Progenitor cell of endocrine pancreas (in vitro differentiated cells): ENCODE measurements at regions not wholly inside any gene's neighbourhood (a gene's known extent, or its start where the extent isn't known, plus 50 kb on each side); places are given as distances from the start of the nearest gene placed in this dataset.
A peak's percentile ranks its signal among the peaks of the same experiment; 100 is the strongest.

Source experiments
- DNase-seq: peaks from one replicate; pipeline ENCODE4 v3.0.0; 2021; ENCODE audit warnings: low spot score; ENCODE audit not compliant: unreplicated experiment
- H3K27ac Mint-ChIP-seq: 2 replicates; pipeline ENCODE4 v1.8.0; 2021; ENCODE audit warnings: mild to moderate bottlenecking, moderate library complexity, mixed read lengths
- H3K27me3 Mint-ChIP-seq: 2 replicates; pipeline ENCODE4 v1.8.0; 2021; ENCODE audit warnings: mixed read lengths
- H3K36me3 Mint-ChIP-seq: 2 replicates; pipeline ENCODE4 v1.8.0; 2022; ENCODE audit warnings: mixed read lengths; ENCODE audit not compliant: insufficient read depth
- H3K4me1 Mint-ChIP-seq: 2 replicates; pipeline ENCODE4 v1.8.0; 2021; ENCODE audit warnings: low read depth, mixed read lengths
- H3K4me3 Mint-ChIP-seq: 2 replicates; pipeline ENCODE4 v1.8.0; 2021; ENCODE audit warnings: low read depth, mild to moderate bottlenecking, moderate library complexity, mixed read lengths
- H3K9me3 Mint-ChIP-seq: 2 replicates; pipeline ENCODE4 v1.8.0; 2021; ENCODE audit warnings: low read depth, mixed read lengths
- TF ChIP-seq, protein P1 (sequence below): fragments of 200-600 bp; sonication (generic); IDR thresholded peaks from one replicate; pipeline ENCODE4 v1.5.0; 2021; ENCODE audit warnings: antibody characterized with exemption, mild to moderate bottlenecking; ENCODE audit not compliant: unreplicated experiment

DNA sequence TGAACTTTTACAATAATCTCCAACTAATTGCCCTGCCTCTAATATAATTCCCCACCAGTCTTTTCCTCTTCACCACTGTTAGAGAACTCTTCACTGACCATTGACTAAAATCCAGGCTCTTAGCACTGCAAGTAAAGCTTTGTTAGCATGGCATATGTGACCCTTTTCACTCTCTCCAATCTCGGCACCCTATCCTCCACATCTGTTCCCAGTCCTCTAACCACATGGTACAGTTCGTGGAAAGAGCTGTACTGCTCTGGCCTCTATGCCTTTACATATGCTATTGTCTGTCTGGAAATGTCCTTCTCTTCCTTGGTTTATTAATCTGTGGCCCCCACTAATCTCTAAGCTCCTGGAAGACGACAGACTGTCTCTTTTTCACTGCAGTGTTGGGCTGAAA is 63.0 kb upstream of the EIF2S2 start:
- Mint-ChIP-seq H3K4me3 (no peak overlapping the region), H3K36me3 (no peaks in the 10 kb centered on the region), H3K27ac (no peak overlapping the region), H3K27me3 (no peaks in the 10 kb centered on the region), H3K9me3 (no peaks in the 10 kb centered on the region), H3K4me1 (peaks cover 4% of the 10 kb centered on the region)
- DNase-seq: no peak
- TF ChIP-seq, protein P1, sequence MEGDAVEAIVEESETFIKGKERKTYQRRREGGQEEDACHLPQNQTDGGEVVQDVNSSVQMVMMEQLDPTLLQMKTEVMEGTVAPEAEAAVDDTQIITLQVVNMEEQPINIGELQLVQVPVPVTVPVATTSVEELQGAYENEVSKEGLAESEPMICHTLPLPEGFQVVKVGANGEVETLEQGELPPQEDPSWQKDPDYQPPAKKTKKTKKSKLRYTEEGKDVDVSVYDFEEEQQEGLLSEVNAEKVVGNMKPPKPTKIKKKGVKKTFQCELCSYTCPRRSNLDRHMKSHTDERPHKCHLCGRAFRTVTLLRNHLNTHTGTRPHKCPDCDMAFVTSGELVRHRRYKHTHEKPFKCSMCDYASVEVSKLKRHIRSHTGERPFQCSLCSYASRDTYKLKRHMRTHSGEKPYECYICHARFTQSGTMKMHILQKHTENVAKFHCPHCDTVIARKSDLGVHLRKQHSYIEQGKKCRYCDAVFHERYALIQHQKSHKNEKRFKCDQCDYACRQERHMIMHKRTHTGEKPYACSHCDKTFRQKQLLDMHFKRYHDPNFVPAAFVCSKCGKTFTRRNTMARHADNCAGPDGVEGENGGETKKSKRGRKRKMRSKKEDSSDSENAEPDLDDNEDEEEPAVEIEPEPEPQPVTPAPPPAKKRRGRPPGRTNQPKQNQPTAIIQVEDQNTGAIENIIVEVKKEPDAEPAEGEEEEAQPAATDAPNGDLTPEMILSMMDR: no peak

DNA sequence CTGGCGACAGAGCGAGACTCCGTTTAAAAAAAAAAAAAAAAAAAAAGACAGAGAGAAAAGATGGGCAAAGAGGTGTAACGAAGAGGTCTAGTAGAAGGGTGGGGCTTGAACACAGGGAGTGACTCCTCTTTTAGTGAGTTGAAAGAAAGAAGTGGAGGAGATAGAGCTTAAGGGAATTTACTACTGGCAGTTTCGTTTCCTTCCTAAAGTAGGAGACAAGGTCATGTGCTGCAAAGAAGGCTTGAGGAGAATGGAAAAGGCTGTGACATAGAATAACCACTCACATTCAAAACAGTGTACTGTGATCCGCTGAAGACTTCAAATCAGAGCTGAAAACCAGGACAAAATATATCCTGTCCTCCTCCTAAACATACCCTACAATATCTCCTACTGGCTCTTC is 63.8 kb upstream of the EIF2S2 start:
- peaks cover 5% of the 10 kb centered on the region for H3K4me1 Mint-ChIP-seq
- H3K9me3 Mint-ChIP-seq: no peaks in the 10 kb centered on the region
- H3K27me3 Mint-ChIP-seq: no peaks in the 10 kb centered on the region
- DNase-seq: no peak
- TF ChIP-seq, protein P1: no peak
- no peak overlapping the region for H3K27ac Mint-ChIP-seq
- no peak overlapping the region for H3K4me3 Mint-ChIP-seq
- no peaks in the 10 kb centered on the region for H3K36me3 Mint-ChIP-seq

DNA sequence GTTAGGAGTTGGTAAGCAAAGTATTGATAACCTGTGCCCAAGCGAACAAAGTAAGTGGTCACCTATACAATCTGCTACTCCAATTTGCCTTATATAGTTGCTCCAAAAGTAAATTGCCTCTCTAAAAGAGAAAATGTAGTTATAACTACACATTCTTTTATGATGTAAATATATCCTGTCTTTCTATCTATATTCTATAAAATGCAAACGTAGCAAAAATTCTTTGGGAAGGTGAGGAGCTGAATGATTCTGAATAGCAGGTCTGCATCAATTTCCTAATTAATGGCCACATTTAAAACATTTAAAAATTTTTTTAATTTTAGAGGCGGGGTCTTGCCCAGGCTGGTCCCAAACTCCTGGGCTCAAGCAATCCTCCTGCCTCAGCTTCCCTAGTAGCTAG is 64.2 kb upstream of the ASIP start:
- no peaks in the 10 kb centered on the region for H3K36me3 Mint-ChIP-seq
- no peaks in the 10 kb centered on the region for H3K27me3 Mint-ChIP-seq
- no peak overlapping the region for H3K27ac Mint-ChIP-seq
- peaks cover 7% of the 10 kb centered on the region for H3K4me1 Mint-ChIP-seq
- DNase-seq: no peak
- no peak overlapping the region for H3K4me3 Mint-ChIP-seq
- TF ChIP-seq, protein P1: no peak
- H3K9me3 Mint-ChIP-seq: no peaks in the 10 kb centered on the region

DNA sequence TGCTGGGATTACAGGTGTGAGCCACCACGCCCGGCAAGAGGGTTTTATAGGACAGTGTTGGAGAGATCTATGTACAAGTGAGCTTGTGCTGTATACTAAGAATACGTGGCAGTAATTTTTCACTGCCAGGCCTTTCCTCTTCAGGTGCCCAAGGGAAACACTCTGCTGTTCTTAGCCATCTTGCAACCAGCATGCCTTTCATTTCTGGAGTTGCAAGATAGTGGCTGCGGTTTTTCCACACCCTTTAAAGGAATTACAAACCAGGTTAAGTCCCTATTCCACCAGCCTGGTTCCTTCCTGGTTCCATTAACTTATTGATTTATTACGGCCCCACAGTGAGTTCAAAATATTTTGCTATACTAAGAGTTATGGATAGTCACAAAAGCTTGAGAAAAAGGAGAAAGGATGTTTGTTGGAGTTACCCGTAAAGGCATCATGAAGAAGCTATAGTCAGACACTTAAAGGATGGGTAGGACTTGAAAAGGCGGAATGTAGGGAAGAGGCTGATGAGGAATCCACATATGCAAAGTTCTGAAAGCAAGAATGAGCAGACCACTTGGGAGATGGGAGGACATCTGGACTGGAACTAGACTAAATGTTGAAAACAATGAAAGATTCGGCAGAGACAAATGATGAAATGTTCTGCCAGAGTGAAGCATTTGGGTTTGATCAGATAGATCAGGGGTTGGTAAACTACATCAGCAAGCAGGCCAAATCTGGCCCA is 61.4 kb upstream of the ASIP start:
- Mint-ChIP-seq H3K4me1 (peaks cover 7% of the 10 kb centered on the region), H3K27ac (peak overlapping the region; percentile 11), H3K36me3 (no peaks in the 10 kb centered on the region), H3K27me3 (no peaks in the 10 kb centered on the region), H3K4me3 (no peak overlapping the region), H3K9me3 (no peaks in the 10 kb centered on the region)
- TF ChIP-seq, protein P1: no peak
- DNase-seq: no peak

DNA sequence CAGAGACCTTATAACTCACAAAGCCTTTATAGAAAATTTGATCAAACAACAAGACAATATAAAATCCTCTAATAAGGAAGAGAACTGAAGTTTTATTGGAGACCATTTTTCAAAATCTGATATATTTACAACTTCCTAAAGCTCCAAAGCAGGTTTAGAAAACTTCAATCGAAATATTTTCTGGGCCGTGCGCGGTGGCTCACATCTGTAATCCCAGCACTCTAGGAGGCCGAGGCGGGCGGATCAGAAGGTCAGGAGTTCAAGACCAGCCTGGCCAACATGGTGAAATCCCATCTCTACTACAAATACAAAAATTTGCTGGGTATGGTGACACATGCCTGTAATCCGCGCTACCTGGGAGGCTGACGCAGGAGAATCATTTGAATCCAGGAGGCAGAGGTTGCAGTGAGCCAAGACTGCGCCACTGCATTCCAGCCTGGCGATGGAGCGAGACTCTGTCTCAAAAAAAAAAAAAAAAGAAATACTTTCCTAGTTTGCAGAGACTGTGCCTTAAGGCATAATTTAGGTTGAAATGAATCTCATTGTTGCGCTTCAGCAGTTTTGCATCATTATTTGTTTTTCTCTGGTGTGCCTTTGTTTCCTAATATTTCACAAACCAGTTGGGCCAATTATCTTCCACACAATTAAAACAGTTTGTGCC is 60.6 kb upstream of the ASIP start:
- no peak for DNase-seq
- no peak overlapping the region for H3K27ac Mint-ChIP-seq
- no peaks in the 10 kb centered on the region for H3K27me3 Mint-ChIP-seq
- H3K4me1 Mint-ChIP-seq: peaks cover 7% of the 10 kb centered on the region
- TF ChIP-seq, protein P1: no peak
- no peaks in the 10 kb centered on the region for H3K36me3 Mint-ChIP-seq
- no peaks in the 10 kb centered on the region for H3K9me3 Mint-ChIP-seq
- H3K4me3 Mint-ChIP-seq: no peak overlapping the region
